ENCODE measurements at regions not wholly inside any gene's neighbourhood (a gene's known extent, or its start where the extent isn't known, plus 50 kb on each side); places are given as distances from the start of the nearest gene placed in this dataset.

DNA sequence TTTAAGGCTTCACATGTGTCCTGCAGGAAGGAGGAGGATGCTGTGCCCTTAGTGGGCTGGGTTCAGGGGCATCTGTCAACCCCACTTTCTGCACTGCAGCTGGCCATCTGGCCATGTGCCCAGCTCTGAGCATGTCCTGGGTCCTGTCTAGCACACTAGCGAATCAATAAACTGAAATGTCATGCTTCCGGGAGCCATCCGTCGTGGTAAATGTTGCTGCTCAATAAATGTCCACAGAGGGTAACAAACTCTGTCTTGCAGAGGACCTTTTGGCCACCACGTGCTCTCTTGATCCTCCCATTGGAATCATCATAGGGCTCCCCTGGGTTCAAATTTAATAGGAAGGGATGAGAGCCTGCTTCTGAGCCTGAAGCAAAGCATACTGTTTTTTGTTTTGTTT lies 168.6 kb upstream of the PIRT start:
- FAIRE-seq (no peak), DNase-seq (ENCODE audit: extremely low read depth in 1 of 4, low spot score in 3 of 4) (no peak), ATAC-seq (no peak)
- WGBS (ENCODE audit: insufficient coverage, low coverage, missing lambda C conversion rate), result 3% methylated on average over 5 of the region's 5 CpGs
- in situ Hi-C loops (cut with MboI) (no loop called here), intact Hi-C loops (cut with micrococcal nuclease) (no loop called here)
- Histone ChIP-seq H3K9ac (ENCODE audit: insufficient read depth in 1 of 2, low read depth in 2 of 2, low read length in 2 of 2) (no peak overlapping the region), H3K4me1 (replicated peaks in 1 of 2; ENCODE audit: control insufficient read depth in 2 of 2, insufficient read depth in 2 of 2, low read length in 2 of 2) (no peaks in the 10 kb centered on the region), H3K79me2 (ENCODE audit: control insufficient read depth, insufficient read depth, low read length) (no peaks in the 10 kb centered on the region), H3K27me3 (ENCODE audit: control insufficient read depth in 2 of 2, insufficient read depth in 2 of 2, low read length in 2 of 2) (no peaks in the 10 kb centered on the region), H3K9me1 (ENCODE audit: control insufficient read depth, insufficient read depth, low read length) (no peaks in the 10 kb centered on the region), H3K9me3 (replicated peaks; ENCODE audit: control insufficient read depth, insufficient read depth, low read depth, low read length) (no peaks in the 10 kb centered on the region), H2AFZ (ENCODE audit: low read depth, low read length) (no peak overlapping the region), H3K27ac (ENCODE audit: extremely low read depth, low read depth, low read length) (no peak overlapping the region), H3K4me2 (ENCODE audit: insufficient read depth, low read length) (no peak overlapping the region), H3K36me3 (ENCODE audit: control insufficient read depth, insufficient read depth, low read length) (no peaks in the 10 kb centered on the region), H4K20me1 (replicated peaks; ENCODE audit: control insufficient read depth, insufficient read depth, low read length) (no peaks in the 10 kb centered on the region), H3K4me3 (no peak overlapping the region)
- BruUV-seq (replicated peaks), result no TSS peak
- CTCF ChIA-PET (ENCODE audit: low intra/inter-chr PET ratio), result no interaction called here
- TF ChIP-seq THRAP3 (IDR thresholded peaks at IDR 0.05; ENCODE audit: borderline replicate concordance) (no peak), GATA2 (CRISPR knock-in tag; IDR thresholded peaks at IDR 0.05) (no peak), SRSF3 (IDR thresholded peaks at IDR 0.05; ENCODE audit: insufficient read depth, low read length) (no peak), TRIM24 (IDR thresholded peaks at IDR 0.05) (no peak), CHD4 (IDR thresholded peaks at IDR 0.05; ENCODE audit: insufficient read depth, insufficient replicate concordance, low read depth, low read length, poor library complexity, severe bottlenecking) (no peak), ZNF324 (CRISPR knock-in tag; IDR thresholded peaks at IDR 0.05) (no peak), DIDO1 (tag; IDR thresholded peaks at IDR 0.05; ENCODE audit: low read depth) (no peak), PCBP1 (IDR thresholded peaks at IDR 0.05; ENCODE audit: low read depth, low read length, poor library complexity, severe bottlenecking) (no peak), MECOM (CRISPR knock-in tag; IDR thresholded peaks at IDR 0.05) (no peak), HSF4 (CRISPR knock-in tag; IDR thresholded peaks at IDR 0.05; ENCODE audit: borderline replicate concordance) (no peak), ZNF507 (tag; conservative IDR thresholded peaks at IDR 0.05) (no peak), EGR1 (conservative IDR thresholded peaks at IDR 0.05) (no peak), CREBBP (IDR thresholded peaks at IDR 0.05; ENCODE audit: low read depth, low read length) (no peak), TAF15 (IDR thresholded peaks at IDR 0.05; ENCODE audit: low read depth, low read length) (no peak), ARID2 (IDR thresholded peaks at IDR 0.05) (no peak), TEAD2 (tag; IDR thresholded peaks at IDR 0.05) (no peak)
- TF ChIP-seq, protein P1, sequence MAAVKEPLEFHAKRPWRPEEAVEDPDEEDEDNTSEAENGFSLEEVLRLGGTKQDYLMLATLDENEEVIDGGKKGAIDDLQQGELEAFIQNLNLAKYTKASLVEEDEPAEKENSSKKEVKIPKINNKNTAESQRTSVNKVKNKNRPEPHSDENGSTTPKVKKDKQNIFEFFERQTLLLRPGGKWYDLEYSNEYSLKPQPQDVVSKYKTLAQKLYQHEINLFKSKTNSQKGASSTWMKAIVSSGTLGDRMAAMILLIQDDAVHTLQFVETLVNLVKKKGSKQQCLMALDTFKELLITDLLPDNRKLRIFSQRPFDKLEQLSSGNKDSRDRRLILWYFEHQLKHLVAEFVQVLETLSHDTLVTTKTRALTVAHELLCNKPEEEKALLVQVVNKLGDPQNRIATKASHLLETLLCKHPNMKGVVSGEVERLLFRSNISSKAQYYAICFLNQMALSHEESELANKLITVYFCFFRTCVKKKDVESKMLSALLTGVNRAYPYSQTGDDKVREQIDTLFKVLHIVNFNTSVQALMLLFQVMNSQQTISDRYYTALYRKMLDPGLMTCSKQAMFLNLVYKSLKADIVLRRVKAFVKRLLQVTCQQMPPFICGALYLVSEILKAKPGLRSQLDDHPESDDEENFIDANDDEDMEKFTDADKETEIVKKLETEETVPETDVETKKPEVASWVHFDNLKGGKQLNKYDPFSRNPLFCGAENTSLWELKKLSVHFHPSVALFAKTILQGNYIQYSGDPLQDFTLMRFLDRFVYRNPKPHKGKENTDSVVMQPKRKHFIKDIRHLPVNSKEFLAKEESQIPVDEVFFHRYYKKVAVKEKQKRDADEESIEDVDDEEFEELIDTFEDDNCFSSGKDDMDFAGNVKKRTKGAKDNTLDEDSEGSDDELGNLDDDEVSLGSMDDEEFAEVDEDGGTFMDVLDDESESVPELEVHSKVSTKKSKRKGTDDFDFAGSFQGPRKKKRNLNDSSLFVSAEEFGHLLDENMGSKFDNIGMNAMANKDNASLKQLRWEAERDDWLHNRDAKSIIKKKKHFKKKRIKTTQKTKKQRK (IDR thresholded peaks at IDR 0.05; ENCODE audit: borderline replicate concordance, low read depth, low read length), result no peak
- TF ChIP-seq, protein P2, sequence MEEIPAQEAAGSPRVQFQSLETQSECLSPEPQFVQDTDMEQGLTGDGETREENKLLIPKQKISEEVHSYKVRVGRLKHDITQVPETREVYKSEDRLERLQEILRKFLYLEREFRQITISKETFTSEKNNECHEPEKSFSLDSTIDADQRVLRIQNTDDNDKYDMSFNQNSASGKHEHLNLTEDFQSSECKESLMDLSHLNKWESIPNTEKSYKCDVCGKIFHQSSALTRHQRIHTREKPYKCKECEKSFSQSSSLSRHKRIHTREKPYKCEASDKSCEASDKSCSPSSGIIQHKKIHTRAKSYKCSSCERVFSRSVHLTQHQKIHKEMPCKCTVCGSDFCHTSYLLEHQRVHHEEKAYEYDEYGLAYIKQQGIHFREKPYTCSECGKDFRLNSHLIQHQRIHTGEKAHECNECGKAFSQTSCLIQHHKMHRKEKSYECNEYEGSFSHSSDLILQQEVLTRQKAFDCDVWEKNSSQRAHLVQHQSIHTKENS (CRISPR knock-in tag; IDR thresholded peaks at IDR 0.05), result no peak
- TF ChIP-seq, protein P3, sequence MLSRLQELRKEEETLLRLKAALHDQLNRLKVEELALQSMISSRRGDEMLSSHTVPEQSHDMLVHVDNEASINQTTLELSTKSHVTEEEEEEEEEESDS (CRISPR knock-in tag; IDR thresholded peaks at IDR 0.05), result no peak
- POLR2A ChIA-PET, result no interaction called here
